Endothelial cell of umbilical vein (primary cell): ENCODE measurements at regions not wholly inside any gene's neighbourhood (a gene's known extent, or its start where the extent isn't known, plus 50 kb on each side); places are given as distances from the start of the nearest gene placed in this dataset.

Experiments
- BruUV-seq: library from RNA; stranded (reverse); fragments of 400-500 nt; replicated peaks from 2 replicates; lab custom pipeline; 2021; lab: Mats Ljungman, UMichigan
- CTCF ChIA-PET: fragments of 300-600, 350-600 bp; sonication (Branson Sonifier 250); formaldehyde crosslinking; loops from one replicate; lab custom pipeline; 2021; ENCODE audit warnings: antibody characterized with exemption, inconsistent platforms; lab: Charles Lee
- POLR2A ChIA-PET: fragments of 300-600, 350-600 bp; sonication (Branson Sonifier 250); formaldehyde crosslinking; loops from one replicate; lab custom pipeline; 2021; ENCODE audit warnings: antibody characterized with exemption, inconsistent platforms; lab: Charles Lee
- DNase-seq: peaks from one replicate; pipeline ENCODE4 v3.0.0-alpha.2; 2011; ENCODE audit warnings: low read depth, low spot score
- FAIRE-seq: peaks from 2 replicates; lab custom pipeline; 2011; peaks lifted over from hg19 to GRCh38; lab: Jason Lieb, UNC
- H2AFZ ChIP-seq: 2 replicates; pipeline ENCODE4 v1.6.0; 2012; ENCODE audit warnings: low read depth, low read length, control low read depth, inconsistent platforms
- H3K27ac ChIP-seq: 2 replicates; pipeline ENCODE4 v1.5.1; 2011; ENCODE audit warnings: low read depth, mild to moderate bottlenecking, control low read depth, low read length, moderate library complexity; ENCODE audit not compliant: insufficient read depth
- H3K27me3 ChIP-seq, 2 experiments: 2 replicates each; pipeline versions ENCODE4 v1.6.0 to v1.6.1; 2011; ENCODE audit warnings: low read length in 2 of 2, mixed read lengths in 1 of 2; ENCODE audit not compliant: control insufficient read depth in 2 of 2, insufficient read depth in 2 of 2
- H3K36me3 ChIP-seq, 2 experiments: 2 replicates in 1 of 2; 3 replicates in 1 of 2; pipeline ENCODE4 v1.5.1; 2011; ENCODE audit warnings: low read length in 2 of 2, mild to moderate bottlenecking in 1 of 2, moderate library complexity in 1 of 2; ENCODE audit not compliant: control insufficient read depth in 2 of 2, insufficient read depth in 2 of 2; ENCODE audit errors: extremely low read depth in 1 of 2
- H3K4me1 ChIP-seq: 3 replicates; pipeline ENCODE4 v1.5.1; 2011; ENCODE audit warnings: mild to moderate bottlenecking, low read length; ENCODE audit not compliant: control insufficient read depth, insufficient read depth; ENCODE audit errors: extremely low read depth
- H3K4me2 ChIP-seq: 2 replicates; pipeline ENCODE4 v1.6.1; 2011; ENCODE audit warnings: low read length, control low read depth, mixed read lengths; ENCODE audit not compliant: insufficient read depth
- H3K4me3 ChIP-seq, 3 experiments: fragments of 200-600 bp in 1 of 3; sonication (generic), shearing (Covaris generic) in 1 of 3; replicated peaks in 1 of 3; 2 replicates each; pipeline ENCODE4 v1.5.1; 2011 to 2016; ENCODE audit warnings: control low read depth in 3 of 3, low read length in 3 of 3, mild to moderate bottlenecking in 2 of 3, inconsistent platforms in 1 of 3, low read depth in 1 of 3, moderate library complexity in 1 of 3; ENCODE audit not compliant: insufficient read depth in 1 of 3
- H3K79me2 ChIP-seq: 2 replicates; pipeline ENCODE4 v1.6.0; 2012; ENCODE audit warnings: low read length, inconsistent platforms; ENCODE audit not compliant: control insufficient read depth, insufficient read depth
- H3K9ac ChIP-seq: replicated peaks from 2 replicates; pipeline ENCODE3; 2011; ENCODE audit warnings: low read length, control low read depth; ENCODE audit not compliant: insufficient read depth; ENCODE audit errors: extremely low read depth
- H3K9me1 ChIP-seq: replicated peaks from 3 replicates; pipeline ENCODE4 v1.6.0; 2011; ENCODE audit warnings: mild to moderate bottlenecking, low read length; ENCODE audit not compliant: control insufficient read depth, insufficient read depth; ENCODE audit errors: extremely low read depth
- H3K9me3 ChIP-seq: replicated peaks from 2 replicates; pipeline ENCODE4 v1.5.1; 2012; ENCODE audit warnings: low read length, inconsistent platforms; ENCODE audit not compliant: control insufficient read depth, insufficient read depth
- H4K20me1 ChIP-seq: replicated peaks from 2 replicates; pipeline ENCODE3; 2011; ENCODE audit warnings: mild to moderate bottlenecking, low read length; ENCODE audit not compliant: control insufficient read depth, insufficient read depth; ENCODE audit errors: extremely low read depth
- CTCF ChIP-seq, 2 donors: IDR thresholded peaks; 1 replicate in 1 of 2; 2 replicates in 1 of 2; pipeline ENCODE4 v1.5.1; 2011; ENCODE audit warnings: low read length in 2 of 2, mild to moderate bottlenecking in 2 of 2, moderate library complexity in 2 of 2, control low read depth in 1 of 2, inconsistent platforms in 1 of 2, low read depth in 1 of 2; ENCODE audit not compliant: insufficient read depth in 1 of 2; ENCODE audit errors: extremely low read depth in 1 of 2
- EZH2 ChIP-seq: IDR thresholded peaks from 2 replicates; pipeline ENCODE4 v1.6.1; 2012; ENCODE audit warnings: borderline replicate concordance, low read depth, mild to moderate bottlenecking, moderate library complexity, low read length, inconsistent platforms; ENCODE audit not compliant: severe bottlenecking
- FOS ChIP-seq: IDR thresholded peaks from 2 replicates; pipeline ENCODE4 v1.6.1; 2011; ENCODE audit warnings: mild to moderate bottlenecking, low read length, moderate library complexity, borderline replicate concordance; ENCODE audit not compliant: insufficient read depth
- GATA2 ChIP-seq: IDR thresholded peaks from 2 replicates; pipeline ENCODE4 v1.7.0; 2011; ENCODE audit warnings: low read depth, mild to moderate bottlenecking, moderate library complexity, mixed read lengths, low read length; ENCODE audit not compliant: insufficient read length, insufficient read depth
- JUN ChIP-seq: IDR thresholded peaks from 2 replicates; pipeline ENCODE4 v1.6.1; 2011; ENCODE audit warnings: borderline replicate concordance, low read depth; ENCODE audit not compliant: insufficient read length, insufficient read depth
- MAX ChIP-seq: IDR thresholded peaks from 2 replicates; pipeline ENCODE4 v1.6.1; 2011; ENCODE audit not compliant: insufficient read depth, insufficient read length
- MYC ChIP-seq: IDR thresholded peaks from one replicate; pipeline ENCODE4 v1.6.1; 2011; ENCODE audit warnings: mild to moderate bottlenecking, low read depth, low read length
- POLR2A ChIP-seq: IDR thresholded peaks from 2 replicates; pipeline ENCODE4 v1.6.1; 2012; ENCODE audit warnings: low read depth, mild to moderate bottlenecking, control low read depth, low read length
- POLR2AphosphoS5 ChIP-seq: IDR thresholded peaks from 2 replicates; pipeline ENCODE4 v1.6.1; 2012; ENCODE audit warnings: low read depth, mild to moderate bottlenecking, control low read depth, low read length, moderate library complexity; ENCODE audit not compliant: insufficient read depth
- dilution Hi-C: fragments of 300-500 bp; cut with MboI; formaldehyde crosslinking; loops from one replicate; pipeline ENCODE4 v1.15.0; 2019; ENCODE audit warnings: low sequenced_read_pairs; ENCODE audit not compliant: extremely low pct_ligation_motif_present
- intact Hi-C: fragments of 100-400 bp; cut with micrococcal nuclease; formaldehyde crosslinking; loops from one replicate; pipeline ENCODE4 v1.10.0; 2022

- intact Hi-C loops (no loop called here), dilution Hi-C loops (no loop called here)
- Histone ChIP-seq H3K27ac (no peak overlapping the region), H3K4me1 (no peaks in the 10 kb centered on the region), H3K4me3 (no peak overlapping the region), H3K9me1 (no peaks in the 10 kb centered on the region), H4K20me1 (no peaks in the 10 kb centered on the region), H3K9ac (no peak overlapping the region), H3K9me3 (no peaks in the 10 kb centered on the region), H3K36me3 (no peaks in the 10 kb centered on the region), H3K79me2 (no peaks in the 10 kb centered on the region), H3K27me3 (no peaks in the 10 kb centered on the region), H2AFZ (no peak overlapping the region), H3K4me2 (no peak overlapping the region)
- DNase-seq (no peak), FAIRE-seq (no peak)
- TF ChIP-seq EZH2 (no peak), MAX (no peak), CTCF (IDR thresholded peaks at IDR 0.05; ENCODE audit: extremely low read depth in 1 of 2, insufficient read depth in 1 of 2, low read depth in 1 of 2, low read length in 2 of 2) (no peak), POLR2A (no peak), POLR2AphosphoS5 (no peak), MYC (no peak)
- no TSS peak for BruUV-seq
- CTCF ChIA-PET, result no interaction called here
- POLR2A ChIA-PET, result no interaction called here
Measured at GRCh38 chr20:52399352-52399751, 207.8 kb upstream of the ZFP64 start.

GRCh38 chr20:52389606-52390005 is 198.0 kb upstream of the ZFP64 start:
- FAIRE-seq (no peak), DNase-seq (no peak)
- TF ChIP-seq MYC (no peak), CTCF (IDR thresholded peaks at IDR 0.05; ENCODE audit: extremely low read depth in 1 of 2, insufficient read depth in 1 of 2, low read depth in 1 of 2, low read length in 2 of 2) (no peak), EZH2 (no peak), FOS (no peak), JUN (no peak), POLR2A (no peak), POLR2AphosphoS5 (no peak), MAX (no peak), GATA2 (no peak)
- ChIA-PET POLR2A (no interaction called here), CTCF (no interaction called here)
- Histone ChIP-seq H3K4me2 (no peak overlapping the region), H3K9ac (no peak overlapping the region), H3K27ac (no peak overlapping the region), H3K9me3 (no peaks in the 10 kb centered on the region), H3K79me2 (no peaks in the 10 kb centered on the region), H2AFZ (no peak overlapping the region), H3K27me3 (no peaks in the 10 kb centered on the region), H4K20me1 (no peaks in the 10 kb centered on the region), H3K9me1 (no peaks in the 10 kb centered on the region), H3K36me3 (no peaks in the 10 kb centered on the region), H3K4me3 (no peak overlapping the region), H3K4me1 (no peaks in the 10 kb centered on the region)
- BruUV-seq, result no TSS peak
- dilution Hi-C loops, result no loop called here
- intact Hi-C loops, result no loop called here
